NCI-H774 (cell line): ENCODE measurements at regions not wholly inside any gene's neighbourhood (a gene's known extent, or its start where the extent isn't known, plus 50 kb on each side); places are given as distances from the start of the nearest gene placed in this dataset.
"Not testable (repeated sequence)": the region's sequence is repeated elsewhere in the genome, so short reads cannot be mapped to it uniquely, and the experiment has no call there.

Experiments
- DNase-seq: peaks from one replicate; lab custom pipeline; 2025; lab: John Stamatoyannopoulos, UW

GRCh38 chr15:38614621-38615020 lies 50.0 kb upstream of the RASGRP1 start:
- no peak for DNase-seq

- no peak for DNase-seq
These were observed 53.2 kb upstream of the RASGRP1 start for GRCh38 chr15:38617831-38618230.

GRCh38 chr15:38618242-38618955 lies 53.8 kb upstream of the RASGRP1 start:
- DNase-seq, result no peak

GRCh38 chr15:38620098-38620497 lies 55.5 kb upstream of the RASGRP1 start:
- DNase-seq, result no peak

GRCh38 chr15:38620851-38621594 lies 56.4 kb upstream of the RASGRP1 start:
- no peak for DNase-seq

- no peak for DNase-seq
These were observed 57.7 kb upstream of the RASGRP1 start for GRCh38 chr15:38622304-38622703.

- no peak for DNase-seq
These were observed 58.3 kb upstream of the RASGRP1 start for GRCh38 chr15:38622908-38623307.

- no peak for DNase-seq
These were observed 59.1 kb upstream of the RASGRP1 start for GRCh38 chr15:38623744-38624143.

GRCh38 chr15:38624244-38625205 lies 59.9 kb upstream of the RASGRP1 start:
- no peak for DNase-seq

GRCh38 chr15:38625886-38626285 lies 61.3 kb upstream of the RASGRP1 start:
- DNase-seq, result no peak

- no peak for DNase-seq
These were observed 61.9 kb upstream of the RASGRP1 start for GRCh38 chr15:38626443-38627050.

- no peak for DNase-seq
These were observed 63.2 kb upstream of the RASGRP1 start for GRCh38 chr15:38627689-38628277.

- DNase-seq, result no peak
These were observed 66.8 kb upstream of the RASGRP1 start for GRCh38 chr15:38631119-38632075.

GRCh38 chr15:38635170-38635569 lies 70.6 kb upstream of the RASGRP1 start:
- DNase-seq, result no peak

GRCh38 chr15:38636597-38636996 lies 72.0 kb upstream of the RASGRP1 start:
- DNase-seq, result no peak

GRCh38 chr15:38638126-38638525 lies 73.5 kb upstream of the RASGRP1 start:
- no peak for DNase-seq

- DNase-seq, result no peak
These were observed 74.2 kb upstream of the RASGRP1 start for GRCh38 chr15:38638811-38639210.

- DNase-seq, result no peak
These were observed 78.2 kb upstream of the RASGRP1 start for GRCh38 chr15:38642689-38643270.

- DNase-seq, result not testable (repeated sequence)
These were observed 79.7 kb upstream of the RASGRP1 start for GRCh38 chr15:38644353-38644752.

- no peak for DNase-seq
These were observed 82.1 kb upstream of the RASGRP1 start for GRCh38 chr15:38646716-38647115.
